Memory B cell (primary cell): ENCODE measurements at regions not wholly inside any gene's neighbourhood (a gene's known extent, or its start where the extent isn't known, plus 50 kb on each side); places are given as distances from the start of the nearest gene placed in this dataset.
"Not testable (repeated sequence)": the region's sequence is repeated elsewhere in the genome, so short reads cannot be mapped to it uniquely, and the experiment has no call there.

Source experiments
- ATAC-seq: fragments of 150-1000 bp; cut with Tn5 transposase; 2 replicates; pipeline ENCODE4 v1.10.0; 2021; ENCODE audit warnings: low read depth, mild to moderate bottlenecking, moderate library complexity
- DNase-seq, 2 donors: peaks; one replicate each; pipeline ENCODE4 v3.0.0; 2022; ENCODE audit warnings: low spot score in 2 of 2
- H3K27ac Mint-ChIP-seq: one replicate; pipeline ENCODE4 v1.8.0; 2022; ENCODE audit warnings: mild to moderate bottlenecking, moderate library complexity, mixed read lengths
- H3K27me3 Mint-ChIP-seq: one replicate; pipeline ENCODE4 v1.8.0; 2022; ENCODE audit warnings: mixed read lengths
- H3K36me3 Mint-ChIP-seq: one replicate; pipeline ENCODE4 v1.8.0; 2022; ENCODE audit warnings: mild to moderate bottlenecking, mixed read lengths
- H3K4me1 Mint-ChIP-seq: one replicate; pipeline ENCODE4 v1.8.0; 2022; ENCODE audit warnings: mixed read lengths
- H3K4me3 Mint-ChIP-seq: one replicate; pipeline ENCODE4 v1.8.0; 2022; ENCODE audit warnings: mild to moderate bottlenecking, moderate library complexity, mixed read lengths
- H3K9me3 Mint-ChIP-seq: one replicate; pipeline ENCODE4 v1.8.0; 2022; ENCODE audit warnings: mixed read lengths

- Mint-ChIP-seq H3K36me3 (no peaks in the 10 kb centered on the region), H3K27me3 (peaks cover 8% of the 10 kb centered on the region), H3K27ac (no peak overlapping the region), H3K9me3 (no peaks in the 10 kb centered on the region), H3K4me1 (no peaks in the 10 kb centered on the region), H3K4me3 (no peak overlapping the region)
- no peak for ATAC-seq
- no peak for DNase-seq
Measured at GRCh38 chr2:120541972-120542670, 193.5 kb upstream of the GLI2 start.

DNA sequence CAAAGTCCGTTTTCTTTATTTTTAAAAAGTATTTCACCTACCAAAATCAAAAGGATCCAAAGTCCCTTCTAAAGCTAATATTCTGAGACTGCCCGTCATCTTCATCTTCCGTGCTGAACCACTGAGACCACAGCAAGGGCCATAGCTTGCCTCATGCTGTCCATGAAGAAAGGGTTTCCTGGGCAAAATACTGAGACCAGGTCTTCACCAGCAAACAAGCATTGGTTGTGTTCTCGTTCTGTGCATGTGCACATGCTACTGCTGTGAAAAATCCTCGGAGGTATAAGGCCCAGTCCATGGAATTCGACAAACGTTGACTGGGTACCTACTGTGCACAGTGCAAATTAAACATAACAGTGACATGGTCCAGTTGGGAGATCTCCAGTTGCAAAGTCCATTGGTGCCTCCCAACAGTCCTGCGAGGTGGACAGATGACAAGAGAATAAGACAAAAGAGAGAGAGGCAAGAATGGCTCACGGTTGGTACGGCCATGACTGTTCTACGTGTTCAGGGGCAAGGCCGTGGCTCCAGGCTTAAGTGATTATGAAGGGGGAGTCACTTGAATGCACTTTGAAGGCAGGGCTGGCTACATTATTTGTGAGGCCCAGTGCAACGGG, 192.6 kb upstream of the GLI2 start:
- peaks cover 8% of the 10 kb centered on the region for H3K27me3 Mint-ChIP-seq
- no peak overlapping the region for H3K4me3 Mint-ChIP-seq
- DNase-seq (no peak), ATAC-seq (no peak)
- no peaks in the 10 kb centered on the region for H3K36me3 Mint-ChIP-seq
- no peak overlapping the region for H3K27ac Mint-ChIP-seq
- no peaks in the 10 kb centered on the region for H3K4me1 Mint-ChIP-seq
- H3K9me3 Mint-ChIP-seq: no peaks in the 10 kb centered on the region

DNA sequence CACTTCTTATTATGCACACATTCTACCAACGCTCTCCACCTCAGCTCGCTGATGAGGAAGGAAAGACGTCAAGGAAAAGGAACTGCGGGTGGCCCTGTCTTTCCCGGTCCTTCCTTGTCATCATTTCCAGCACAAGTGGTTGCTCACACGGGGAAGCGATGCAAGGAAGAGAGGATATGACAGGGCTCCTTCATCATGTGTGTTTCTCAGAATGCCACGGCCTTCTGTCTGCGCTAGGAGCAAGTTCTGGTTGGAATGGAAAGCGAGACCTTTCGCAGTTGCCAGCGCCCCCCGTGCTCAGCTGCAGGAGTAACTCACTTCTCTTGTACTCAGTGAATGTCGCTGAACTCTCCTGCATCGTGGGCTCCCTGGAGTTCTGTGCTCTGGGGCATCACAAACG, 191.8 kb upstream of the GLI2 start:
- no peak for DNase-seq
- Mint-ChIP-seq H3K9me3 (no peaks in the 10 kb centered on the region), H3K4me1 (no peaks in the 10 kb centered on the region), H3K27ac (no peak overlapping the region), H3K27me3 (peaks cover 8% of the 10 kb centered on the region), H3K4me3 (no peak overlapping the region), H3K36me3 (no peaks in the 10 kb centered on the region)
- ATAC-seq: no peak

DNA sequence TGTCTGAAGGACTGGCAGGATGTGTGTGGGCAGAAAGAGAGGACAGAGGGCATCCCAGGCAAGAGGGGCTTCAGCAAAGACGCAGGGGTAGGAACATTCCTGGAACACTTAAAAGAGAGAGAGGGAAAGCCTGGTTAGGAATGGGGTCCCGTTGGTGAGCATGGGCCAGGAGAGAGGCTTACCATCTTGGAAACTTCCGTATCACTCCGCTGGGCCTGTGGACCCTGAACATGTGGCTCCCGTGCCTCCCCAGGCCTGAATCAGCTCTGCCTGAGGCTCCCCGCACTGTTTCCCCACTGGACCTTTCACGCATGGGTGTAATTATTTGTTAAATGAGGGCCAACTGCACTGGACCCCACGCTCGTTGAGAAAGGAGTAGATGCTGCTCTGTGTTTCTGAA, 191.1 kb upstream of the GLI2 start:
- Mint-ChIP-seq H3K36me3 (no peaks in the 10 kb centered on the region), H3K4me3 (no peak overlapping the region), H3K27me3 (peaks cover 8% of the 10 kb centered on the region), H3K4me1 (no peaks in the 10 kb centered on the region), H3K27ac (no peak overlapping the region), H3K9me3 (no peaks in the 10 kb centered on the region)
- ATAC-seq (no peak), DNase-seq (no peak)

GRCh38 chr2:120545007-120545406, 190.7 kb upstream of the GLI2 start:
- H3K4me3 Mint-ChIP-seq, ATAC-seq, DNase-seq, H3K9me3 Mint-ChIP-seq, H3K27ac Mint-ChIP-seq, H3K36me3 Mint-ChIP-seq, H3K4me1 Mint-ChIP-seq, H3K27me3 Mint-ChIP-seq: not testable (repeated sequence)

GRCh38 chr2:120545521-120546047, 190.1 kb upstream of the GLI2 start:
- DNase-seq (no peak), ATAC-seq (no peak)
- no peaks in the 10 kb centered on the region for H3K4me1 Mint-ChIP-seq
- no peaks in the 10 kb centered on the region for H3K9me3 Mint-ChIP-seq
- peaks cover 8% of the 10 kb centered on the region for H3K27me3 Mint-ChIP-seq
- H3K36me3 Mint-ChIP-seq: no peaks in the 10 kb centered on the region
- H3K4me3 Mint-ChIP-seq: no peak overlapping the region
- no peak overlapping the region for H3K27ac Mint-ChIP-seq

GRCh38 chr2:120546048-120546864, 189.4 kb upstream of the GLI2 start:
- Mint-ChIP-seq H3K9me3 (no peaks in the 10 kb centered on the region), H3K36me3 (no peaks in the 10 kb centered on the region), H3K4me3 (no peak overlapping the region), H3K27me3 (peaks cover 6% of the 10 kb centered on the region), H3K27ac (no peak overlapping the region), H3K4me1 (no peaks in the 10 kb centered on the region)
- DNase-seq (no peak), ATAC-seq (no peak)

DNA sequence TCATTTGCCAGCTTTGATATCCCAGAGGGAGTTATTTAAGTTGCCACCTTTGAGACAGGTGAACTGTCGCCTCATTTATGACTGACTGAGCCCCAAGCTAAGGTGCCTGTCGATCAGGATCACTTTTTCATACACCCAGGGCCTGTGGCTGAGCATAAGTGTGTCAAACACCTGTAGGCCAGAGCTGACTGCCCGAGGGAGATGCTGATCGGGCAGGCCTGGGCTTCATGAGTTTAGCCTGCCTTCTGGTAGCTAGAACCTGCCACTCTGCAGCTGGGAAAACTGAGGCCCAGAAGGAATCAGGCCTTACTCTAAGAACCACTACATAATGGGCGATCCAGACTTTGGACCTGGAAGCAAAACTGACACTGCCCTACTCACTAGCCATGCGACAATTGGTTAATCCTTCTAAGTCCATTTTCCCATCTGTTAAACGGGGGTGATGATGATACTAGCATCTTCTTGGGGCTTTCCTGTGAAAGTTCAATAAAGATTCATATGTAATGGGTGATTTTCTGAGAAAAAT, 188.7 kb upstream of the GLI2 start:
- no peak for ATAC-seq
- no peak overlapping the region for H3K4me3 Mint-ChIP-seq

DNA sequence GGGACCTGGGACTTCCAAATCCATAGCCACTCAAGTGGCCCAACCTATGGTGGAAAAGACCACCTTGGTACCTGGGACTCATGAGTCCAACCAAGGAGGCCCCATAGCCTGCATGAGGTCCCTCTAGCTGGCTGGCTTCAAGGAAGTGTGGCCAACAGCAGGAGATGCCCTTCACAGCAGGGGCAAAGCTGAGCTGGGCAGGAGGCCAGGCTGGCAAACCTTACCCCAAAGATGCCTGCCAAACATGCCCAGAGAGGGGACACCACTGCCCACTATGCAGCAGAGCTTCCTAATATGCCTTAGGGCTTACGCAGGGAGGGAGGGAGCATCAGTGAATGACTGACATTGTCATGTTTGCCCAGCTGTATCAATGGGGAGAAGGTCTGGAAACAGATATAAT, 188.0 kb upstream of the GLI2 start:
- H3K27ac Mint-ChIP-seq: no peak overlapping the region
- no peak for DNase-seq
- peaks cover 6% of the 10 kb centered on the region for H3K27me3 Mint-ChIP-seq
- no peaks in the 10 kb centered on the region for H3K9me3 Mint-ChIP-seq
- H3K36me3 Mint-ChIP-seq: no peaks in the 10 kb centered on the region
- ATAC-seq: no peak
- H3K4me3 Mint-ChIP-seq: no peak overlapping the region
- H3K4me1 Mint-ChIP-seq: no peaks in the 10 kb centered on the region

More for the DNA sequence above, 188.7 kb upstream of the GLI2 start:
- no peaks in the 10 kb centered on the region for H3K36me3 Mint-ChIP-seq
- no peaks in the 10 kb centered on the region for H3K9me3 Mint-ChIP-seq
- DNase-seq: no peak
- H3K27me3 Mint-ChIP-seq: peaks cover 6% of the 10 kb centered on the region
- no peak overlapping the region for H3K27ac Mint-ChIP-seq
- H3K4me1 Mint-ChIP-seq: no peaks in the 10 kb centered on the region

DNA sequence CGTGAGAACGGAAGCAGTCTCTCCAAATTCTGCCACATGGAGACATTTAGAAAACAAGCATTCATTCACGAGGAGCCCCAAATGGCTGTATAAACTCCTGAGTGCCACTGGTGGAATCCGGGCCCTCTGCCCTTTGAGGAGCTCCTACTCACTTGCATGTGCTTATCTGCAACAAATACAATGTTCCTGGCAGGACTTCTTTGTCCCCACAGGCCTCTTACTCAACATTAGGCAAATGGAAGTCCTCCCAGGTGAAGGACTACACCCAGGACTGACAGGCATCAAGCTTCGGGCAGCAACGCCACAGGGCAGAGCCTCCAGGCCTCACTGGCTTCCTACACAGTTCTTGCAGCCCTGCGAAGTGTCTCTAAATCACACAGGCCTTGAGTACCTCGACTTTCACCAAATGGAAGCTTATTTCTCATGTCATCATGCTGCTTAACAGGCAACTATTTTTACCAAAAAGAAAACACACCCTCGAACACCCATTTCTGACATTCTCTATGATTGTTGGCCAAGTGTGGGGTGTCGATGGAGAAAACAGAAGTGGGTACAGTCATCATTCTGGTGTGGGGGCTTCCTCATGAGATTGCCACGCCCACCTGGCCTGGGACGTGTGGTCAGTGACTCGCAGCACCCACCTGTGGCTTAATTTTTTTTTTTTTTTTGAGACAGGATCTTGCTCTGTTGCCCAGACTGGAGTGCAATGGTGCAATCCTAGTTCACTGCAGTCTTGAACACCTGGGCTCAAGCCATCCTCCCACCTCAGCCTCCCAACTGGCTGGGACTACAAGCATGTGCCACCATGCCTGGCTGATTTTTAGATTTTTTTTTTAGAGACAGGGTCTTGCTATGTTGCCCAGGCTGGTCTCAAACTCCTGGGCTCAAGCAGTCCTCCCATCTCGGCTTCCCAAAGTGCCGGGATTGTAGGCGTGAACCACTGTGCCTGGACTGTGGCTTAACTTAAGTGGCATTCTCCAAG, 186.8 kb upstream of the GLI2 start:
- Mint-ChIP-seq H3K9me3 (no peaks in the 10 kb centered on the region), H3K4me3 (no peak overlapping the region), H3K4me1 (no peaks in the 10 kb centered on the region), H3K36me3 (no peaks in the 10 kb centered on the region), H3K27me3 (peaks cover 8% of the 10 kb centered on the region), H3K27ac (no peak overlapping the region)
- no peak for ATAC-seq
- no peak for DNase-seq

- H3K4me3 Mint-ChIP-seq: no peak overlapping the region
- no peaks in the 10 kb centered on the region for H3K4me1 Mint-ChIP-seq
- no peak for DNase-seq
- H3K27me3 Mint-ChIP-seq: peaks cover 10% of the 10 kb centered on the region
- no peak for ATAC-seq
- H3K36me3 Mint-ChIP-seq: no peaks in the 10 kb centered on the region
- H3K27ac Mint-ChIP-seq: no peak overlapping the region
- no peaks in the 10 kb centered on the region for H3K9me3 Mint-ChIP-seq
Measured at GRCh38 chr2:120549841-120550240, 185.8 kb upstream of the GLI2 start.

DNA sequence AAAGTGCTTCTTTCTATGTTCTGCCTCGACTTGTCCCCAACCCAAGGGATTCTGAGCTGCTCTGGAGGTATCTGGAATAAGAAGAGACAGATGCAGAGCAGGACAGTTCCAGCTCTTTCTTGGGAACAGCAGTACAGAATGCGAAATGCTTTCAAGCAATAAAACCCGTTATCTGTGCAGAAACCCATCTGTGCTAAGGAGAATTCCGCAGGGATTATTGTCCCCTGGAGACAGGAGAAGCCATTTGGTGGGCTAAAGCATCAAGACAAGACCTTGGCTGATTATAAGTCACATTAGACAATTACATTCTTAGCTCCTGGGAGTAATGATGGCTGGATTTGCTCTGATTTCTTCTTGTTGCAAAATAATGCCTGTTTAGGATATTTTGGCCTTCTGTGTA, 185.4 kb upstream of the GLI2 start:
- ATAC-seq (no peak), DNase-seq (no peak)
- Mint-ChIP-seq H3K36me3 (no peaks in the 10 kb centered on the region), H3K27me3 (peaks cover 10% of the 10 kb centered on the region), H3K4me1 (no peaks in the 10 kb centered on the region), H3K9me3 (no peaks in the 10 kb centered on the region), H3K27ac (no peak overlapping the region), H3K4me3 (no peak overlapping the region)

- ATAC-seq (no peak), DNase-seq (no peak)
- peaks cover 6% of the 10 kb centered on the region for H3K27me3 Mint-ChIP-seq
- H3K36me3 Mint-ChIP-seq: no peaks in the 10 kb centered on the region
- H3K4me3 Mint-ChIP-seq: no peak overlapping the region
- no peaks in the 10 kb centered on the region for H3K9me3 Mint-ChIP-seq
- H3K4me1 Mint-ChIP-seq: no peaks in the 10 kb centered on the region
- H3K27ac Mint-ChIP-seq: no peak overlapping the region
Measured at GRCh38 chr2:120550893-120551446, 184.7 kb upstream of the GLI2 start.
